Right hindlimb (tissue), 1 donor: ENCODE measurements at regions not wholly inside any gene's neighbourhood (a gene's known extent, or its start where the extent isn't known, plus 50 kb on each side); places are given as distances from the start of the nearest gene placed in this dataset.
"Not testable (repeated sequence)": the region's sequence is repeated elsewhere in the genome, so short reads cannot be mapped to it uniquely, and the experiment has no call there.

ENCODE experiments used
- DNase-seq: peaks from one replicate; pipeline ENCODE4 v3.0.0-alpha.2; 2018

DNA sequence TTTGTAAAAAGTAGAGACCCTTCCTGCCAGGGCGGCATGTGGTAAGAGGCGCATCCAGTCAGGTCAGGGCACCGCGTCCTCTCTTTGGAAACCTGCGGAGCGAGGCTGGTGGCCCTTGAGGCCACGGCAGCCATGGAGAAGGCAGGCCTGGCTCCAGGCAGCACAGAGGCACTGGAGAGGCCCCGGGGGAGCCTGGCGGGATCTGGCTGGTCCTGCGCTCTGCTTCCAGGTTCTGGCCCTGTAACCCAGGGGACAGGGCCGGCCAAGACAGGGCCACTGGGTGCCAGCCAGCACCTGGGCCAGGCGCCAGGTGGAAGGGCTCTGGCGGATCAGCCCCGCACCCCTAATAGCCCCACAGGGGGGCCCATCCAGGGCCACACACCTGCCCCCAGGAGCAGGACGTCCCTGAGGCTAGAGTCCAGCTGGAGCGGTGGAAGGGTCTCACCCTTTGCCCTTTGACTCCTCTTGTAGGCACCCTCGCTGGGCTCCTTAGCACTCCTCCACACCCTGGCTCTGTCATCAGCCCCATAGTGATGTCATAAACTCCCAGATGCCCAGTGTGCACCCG lies 272.4 kb upstream of the NRSN1 start:
- not testable (repeated sequence) for DNase-seq

DNA sequence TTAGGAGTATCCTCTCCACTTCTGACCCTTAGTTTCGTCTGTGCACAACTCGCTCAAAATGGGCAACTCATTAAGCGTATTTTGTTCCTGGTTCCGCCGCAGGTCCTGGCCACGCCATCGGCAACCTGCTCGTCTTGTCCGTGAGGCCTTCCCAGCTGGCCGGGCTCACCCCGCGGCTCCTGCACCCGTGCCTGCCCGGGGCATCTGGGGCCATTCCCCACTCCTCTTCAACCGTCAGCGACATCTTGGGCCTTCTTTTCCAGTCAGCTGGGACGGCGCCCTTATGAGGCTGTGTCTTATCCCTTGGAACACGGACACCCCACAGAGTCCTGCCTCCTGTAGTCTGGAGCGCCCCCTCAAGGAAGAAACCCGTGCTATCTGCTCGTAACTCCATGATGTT lies 271.9 kb upstream of the NRSN1 start:
- not testable (repeated sequence) for DNase-seq

DNA sequence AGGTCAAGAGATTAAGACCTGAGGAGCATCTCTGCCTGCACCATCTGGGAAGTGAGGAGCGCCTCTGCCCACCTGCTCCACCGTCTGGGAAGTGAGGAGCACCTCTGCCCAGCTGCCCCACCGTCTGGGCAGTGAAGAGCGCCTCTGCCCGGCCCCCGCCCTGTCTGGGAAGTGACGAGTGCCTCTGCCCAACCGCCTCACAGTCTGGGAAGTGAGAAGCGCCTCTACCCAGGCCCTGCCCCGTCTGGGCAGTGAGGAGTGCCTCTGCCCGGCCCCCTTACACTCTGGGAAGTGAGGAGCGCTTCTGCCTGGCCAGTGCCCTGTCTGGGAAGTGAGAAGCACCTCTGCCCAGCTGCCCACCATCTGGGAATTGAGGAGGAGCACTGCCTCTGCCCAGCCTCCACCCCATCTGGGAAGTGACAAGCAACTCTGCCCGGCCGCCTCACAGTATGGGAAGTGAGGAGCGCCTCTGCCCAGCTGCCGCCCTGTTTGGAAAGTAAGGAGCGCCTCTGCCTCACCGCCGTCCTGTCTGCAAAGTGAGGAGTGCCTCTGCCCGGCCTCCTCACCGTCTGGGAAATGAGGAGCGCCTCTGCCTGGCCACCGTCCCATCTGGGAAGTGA lies 270.4 kb upstream of the NRSN1 start:
- DNase-seq = no peak

DNA sequence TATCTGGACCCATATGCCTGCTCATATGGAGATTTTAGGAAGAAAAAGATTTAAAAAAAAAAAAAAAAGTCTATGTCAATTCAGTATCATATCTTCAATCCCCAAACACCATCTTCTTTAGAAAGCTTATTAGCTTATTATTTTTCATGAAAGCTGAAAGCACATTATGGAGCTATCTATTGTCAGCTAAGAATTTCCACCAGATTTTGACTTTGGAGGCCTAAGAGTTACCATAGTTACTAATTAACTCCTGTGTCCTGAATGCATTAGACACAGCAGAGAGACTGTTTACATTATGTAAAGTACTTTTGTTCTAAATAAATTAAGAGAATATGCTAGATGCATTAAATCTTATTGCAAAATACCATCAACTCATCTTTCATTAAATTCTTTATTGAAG lies 255.5 kb upstream of the NRSN1 start:
- no peak for DNase-seq

DNA sequence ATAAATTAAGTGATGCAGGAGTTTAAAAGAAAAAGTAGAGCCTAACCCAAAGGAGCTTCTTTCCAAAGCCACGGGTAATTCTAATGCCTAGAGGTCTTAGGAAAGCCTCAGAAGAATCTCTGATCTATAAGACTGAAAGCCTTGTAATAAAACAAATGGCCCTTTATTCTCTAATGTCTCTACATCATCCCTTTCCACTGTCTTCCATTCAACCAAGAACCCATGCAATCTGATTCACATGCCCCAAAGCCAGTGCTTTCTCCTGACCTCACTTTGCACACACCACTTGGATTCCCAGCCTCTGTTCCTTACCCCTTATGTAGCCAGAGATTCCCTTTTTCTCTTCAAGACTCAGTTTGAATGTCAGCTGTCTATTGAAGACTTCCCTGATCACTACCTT lies 252.9 kb upstream of the NRSN1 start:
- no peak for DNase-seq

DNA sequence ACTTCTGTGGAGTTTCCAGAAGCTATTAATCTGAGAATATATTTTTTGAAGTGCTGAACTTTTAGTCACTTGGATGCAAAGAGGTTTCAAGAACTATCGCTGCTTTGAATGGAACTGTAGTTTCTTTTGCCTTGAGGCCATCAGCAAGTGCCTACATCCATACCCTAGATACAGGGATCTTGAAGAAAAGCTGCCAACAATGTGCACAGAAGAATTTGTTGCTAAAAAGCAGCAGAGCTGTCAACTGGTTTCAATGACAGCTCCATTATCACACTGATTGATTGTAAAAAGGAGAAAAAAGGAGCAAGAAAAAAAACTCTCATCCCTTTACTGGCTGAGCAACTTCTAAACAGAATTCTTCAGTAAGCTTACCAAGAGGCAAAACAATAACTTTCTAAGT lies 251.0 kb upstream of the NRSN1 start:
- no peak for DNase-seq

DNA sequence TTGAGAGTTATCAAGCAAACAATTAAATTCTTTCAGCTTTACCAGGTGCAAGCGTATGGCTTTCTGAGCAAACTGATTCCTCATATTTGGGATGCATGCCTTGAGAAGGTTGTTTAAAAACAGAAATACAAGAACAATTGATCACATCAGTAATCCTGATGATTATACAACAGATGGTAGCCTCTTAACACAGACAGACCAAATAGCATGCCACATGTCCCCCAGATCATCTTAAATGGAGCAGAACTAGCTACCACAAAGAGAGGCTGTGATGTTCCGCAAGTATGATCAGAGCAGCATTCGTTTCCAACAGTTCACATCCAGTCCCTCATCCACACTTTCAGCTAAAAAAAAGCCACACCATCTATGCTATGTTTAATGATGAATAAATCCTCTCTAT lies 246.2 kb upstream of the NRSN1 start:
- no peak for DNase-seq

DNA sequence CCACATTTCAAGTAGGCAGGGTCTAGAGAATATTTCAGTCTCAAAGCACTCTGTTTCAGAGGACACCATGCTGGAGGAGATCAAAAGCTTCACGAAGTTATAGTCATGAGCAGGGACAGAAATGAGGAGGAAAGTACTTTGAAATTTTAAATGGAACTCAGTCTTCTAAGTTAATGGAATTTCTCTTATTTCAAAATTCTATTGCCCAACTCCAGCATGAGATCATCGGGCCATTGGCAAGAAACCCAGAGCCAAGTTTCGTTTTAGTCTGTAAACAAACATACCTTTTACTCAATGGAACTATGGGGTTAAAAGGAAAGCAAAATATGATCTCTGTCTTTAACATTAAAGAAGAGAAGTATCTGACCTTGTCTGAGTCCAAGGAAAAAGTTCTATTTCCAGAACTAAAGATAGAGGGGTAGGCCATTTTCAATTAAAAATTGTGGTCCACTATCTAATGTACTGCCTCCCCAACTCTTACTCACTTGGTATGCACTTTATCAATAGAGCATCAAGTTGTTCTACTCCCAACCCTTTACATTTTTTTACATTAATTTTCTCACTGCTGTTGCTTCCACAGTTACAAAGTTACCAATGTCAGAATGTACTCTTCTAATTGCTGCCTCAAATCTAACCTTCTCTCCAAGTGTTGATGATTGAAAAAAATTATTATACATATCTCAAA lies 235.3 kb upstream of the NRSN1 start:
- no peak for DNase-seq

DNA sequence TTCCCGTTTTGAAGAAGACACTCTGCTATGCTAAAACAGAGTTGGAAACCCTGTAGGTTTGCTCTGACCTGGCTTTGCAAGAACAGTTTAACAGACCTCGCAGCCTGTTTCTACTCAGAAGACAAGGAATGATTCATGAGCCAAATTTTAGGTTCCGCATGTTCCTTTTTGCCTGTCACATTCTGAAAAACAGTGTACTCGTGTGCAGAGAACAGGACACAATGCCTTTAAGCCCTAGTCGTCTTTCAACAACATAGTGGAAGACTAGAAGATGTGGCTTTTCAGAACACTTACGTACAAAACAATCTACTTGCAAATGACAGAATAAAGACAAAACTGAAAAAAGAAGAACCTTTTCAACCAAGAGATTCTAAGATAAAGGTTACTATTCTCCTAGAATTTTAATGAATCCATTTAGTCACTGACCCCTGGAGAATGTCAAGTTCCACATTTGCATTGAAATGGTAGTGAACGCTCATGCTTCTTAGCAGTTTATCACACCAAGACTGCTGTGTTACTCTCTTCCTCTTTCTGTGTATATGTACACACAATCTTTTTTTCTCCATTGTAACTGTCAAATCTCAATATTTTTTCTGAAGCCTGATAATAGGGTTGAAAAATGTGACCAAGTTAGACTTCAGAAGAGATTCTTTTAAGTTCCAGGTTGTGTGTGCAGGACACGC lies 220.7 kb upstream of the NRSN1 start:
- DNase-seq = no peak

DNA sequence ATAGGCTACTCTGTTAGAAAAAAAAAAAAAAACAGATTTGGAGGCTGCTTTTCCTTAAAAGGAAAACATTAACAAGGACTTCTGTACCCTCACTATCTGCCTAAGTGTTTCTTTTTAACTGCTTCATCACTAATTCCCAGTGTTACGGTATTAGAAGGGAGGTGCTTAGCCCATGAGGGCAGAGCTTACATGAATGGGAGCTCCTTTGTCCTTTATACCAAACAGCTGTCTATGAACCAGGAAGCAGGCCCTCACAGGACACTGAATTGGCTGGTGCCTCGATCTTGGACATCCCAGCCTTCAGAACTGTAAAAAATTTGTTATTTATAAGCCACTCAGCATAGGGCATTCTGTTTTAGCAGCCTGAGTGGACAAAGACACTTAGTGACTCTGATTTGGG lies 215.6 kb upstream of the NRSN1 start:
- no peak for DNase-seq

DNA sequence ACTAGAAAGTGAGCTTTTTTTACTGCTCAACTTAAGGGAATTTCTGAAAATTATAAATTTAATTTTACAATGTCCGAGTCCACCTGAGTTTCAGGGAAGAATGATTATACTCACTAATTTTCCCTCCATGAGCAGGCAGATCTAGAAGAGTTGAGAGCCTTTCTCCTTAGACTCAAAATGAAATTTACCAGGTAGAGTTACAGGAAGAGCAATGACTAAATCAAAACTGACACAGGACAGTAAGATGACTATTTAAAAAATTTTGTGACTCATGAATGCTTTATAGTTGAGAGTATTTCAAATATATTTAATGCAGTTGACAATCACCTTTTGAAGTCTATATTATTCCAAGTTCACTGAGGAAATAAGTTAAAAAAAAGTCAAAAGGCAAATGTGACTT lies 198.1 kb upstream of the NRSN1 start:
- DNase-seq = no peak

DNA sequence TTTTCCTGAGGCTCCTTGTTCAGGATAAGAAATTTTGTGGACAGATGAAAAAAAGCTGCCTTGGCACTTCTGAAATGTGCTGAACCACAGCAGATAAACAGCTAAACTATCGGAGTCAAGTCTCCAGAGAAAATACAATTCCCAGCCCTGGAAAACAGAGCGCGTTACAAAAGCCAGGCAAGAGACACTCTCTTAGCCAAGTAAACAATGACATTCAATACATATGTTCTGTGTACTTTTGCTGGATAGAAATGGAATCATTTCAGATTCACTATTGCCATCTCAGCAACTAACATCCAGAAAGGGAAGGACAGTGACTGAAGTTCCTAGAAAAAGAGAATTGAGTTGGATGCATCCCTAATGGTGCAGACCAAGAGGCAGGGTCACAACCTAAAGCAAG lies 196.8 kb upstream of the NRSN1 start:
- no peak for DNase-seq

DNA sequence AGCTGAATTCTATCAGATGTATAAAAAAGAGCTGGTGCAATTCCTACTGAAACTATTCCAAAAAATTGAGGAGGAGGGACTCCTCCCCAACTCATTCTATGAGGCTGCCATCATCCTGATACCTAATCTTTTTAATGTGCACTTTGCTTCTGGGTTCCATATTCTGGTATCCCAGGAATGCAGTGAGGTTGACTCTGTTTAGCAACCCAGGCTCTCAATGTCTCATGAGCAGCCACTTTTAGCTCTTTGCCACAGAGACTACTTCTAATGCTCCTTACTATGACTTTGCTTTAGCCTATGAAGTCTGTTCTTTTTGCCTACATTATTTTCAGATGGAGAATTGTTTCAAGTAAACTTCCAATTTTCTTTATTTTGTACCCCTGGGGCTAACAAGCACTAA lies 185.5 kb upstream of the NRSN1 start:
- no peak for DNase-seq

DNA sequence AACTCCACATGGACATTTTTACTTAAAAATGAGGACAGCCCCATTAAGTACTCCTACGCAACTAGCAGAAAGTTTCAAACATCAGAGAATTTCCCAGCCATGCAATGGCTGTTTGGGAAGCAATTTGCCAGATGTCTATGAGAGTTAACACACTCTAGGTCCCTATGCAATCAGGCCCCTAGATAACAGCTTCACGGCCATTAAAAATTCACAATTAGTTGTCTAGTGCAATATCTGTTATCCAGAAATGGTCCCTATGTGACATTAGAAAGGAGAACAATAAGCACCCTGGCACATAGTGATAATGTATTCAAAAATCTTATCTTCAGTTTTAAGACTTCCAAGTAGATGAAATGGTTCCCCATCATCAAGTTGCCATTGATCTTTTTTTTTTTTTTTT lies 174.3 kb upstream of the NRSN1 start:
- no peak for DNase-seq

DNA sequence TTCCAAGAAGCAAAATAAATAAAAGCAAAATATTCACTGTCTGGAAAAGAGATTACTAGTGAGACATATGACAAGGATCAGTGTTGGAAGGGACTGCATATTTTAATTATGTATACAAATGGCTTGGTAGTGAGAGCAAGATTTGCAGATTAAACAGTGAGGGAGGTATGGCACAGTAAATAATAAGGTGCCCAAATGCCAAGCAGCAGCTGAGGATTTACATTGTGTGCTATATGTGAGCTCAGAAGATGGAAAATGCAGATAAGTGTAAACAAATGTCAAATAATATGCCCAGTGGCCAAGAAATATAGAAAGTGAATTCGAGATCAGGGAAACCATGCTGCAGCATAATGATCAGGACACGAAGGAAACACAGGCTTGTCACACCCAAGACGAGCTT lies 173.8 kb upstream of the NRSN1 start:
- DNase-seq = no peak

DNA sequence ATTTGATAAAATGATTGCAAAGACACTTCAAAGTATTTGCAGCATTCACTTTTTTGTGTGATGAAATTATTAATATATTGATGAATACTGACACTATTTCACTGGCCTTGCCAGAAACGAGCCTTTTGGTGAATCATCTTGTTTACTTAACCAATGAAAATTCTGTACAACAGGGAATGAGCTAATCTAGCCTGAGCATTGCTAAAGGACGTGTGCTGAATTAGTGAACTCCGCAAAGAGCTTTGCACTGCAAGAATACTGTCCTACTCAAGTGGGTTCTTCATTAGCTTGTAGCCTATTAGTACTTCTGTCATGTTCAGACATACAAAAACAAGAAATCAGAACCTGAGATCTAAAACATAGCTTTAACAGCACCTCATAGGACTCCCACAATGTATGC lies 172.0 kb upstream of the NRSN1 start:
- no peak for DNase-seq

DNA sequence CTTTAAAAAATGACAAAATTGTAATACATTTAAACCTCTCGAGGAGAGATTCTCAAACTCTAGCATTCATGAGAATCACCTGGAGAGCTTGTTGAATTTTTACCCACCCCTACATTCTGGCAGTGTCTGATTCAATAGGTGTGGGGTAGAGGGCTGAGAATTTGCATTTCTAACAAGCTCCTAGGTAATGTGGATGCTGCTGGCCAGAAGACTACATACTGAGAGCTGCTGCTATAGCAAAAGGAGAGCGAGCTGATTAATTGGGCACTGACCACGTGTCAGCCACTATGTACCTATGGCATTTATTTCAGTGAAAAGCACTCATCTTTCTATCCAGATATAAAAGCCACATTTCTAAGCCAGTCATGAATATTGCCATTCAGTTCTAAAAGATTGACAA lies 169.0 kb upstream of the NRSN1 start:
- DNase-seq = no peak

DNA sequence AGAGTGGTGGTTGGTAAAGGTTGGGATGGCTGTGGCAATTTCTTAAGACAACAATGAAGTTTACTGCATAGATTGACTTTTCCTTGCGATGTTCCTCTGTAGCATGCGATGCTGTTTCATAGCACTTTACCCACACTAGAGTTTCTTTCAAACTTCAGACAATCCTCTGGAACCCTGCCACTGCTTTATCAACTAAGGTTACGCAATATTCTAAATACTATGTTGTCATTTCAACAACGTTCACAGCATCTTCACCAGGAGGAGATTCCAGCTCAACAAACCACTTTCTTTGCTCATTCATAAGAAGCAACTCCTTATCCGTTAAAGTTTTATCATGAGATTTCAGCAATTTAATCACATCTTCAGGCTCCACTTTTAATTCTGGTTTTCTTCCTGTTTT lies 161.2 kb upstream of the NRSN1 start:
- DNase-seq = no peak

DNA sequence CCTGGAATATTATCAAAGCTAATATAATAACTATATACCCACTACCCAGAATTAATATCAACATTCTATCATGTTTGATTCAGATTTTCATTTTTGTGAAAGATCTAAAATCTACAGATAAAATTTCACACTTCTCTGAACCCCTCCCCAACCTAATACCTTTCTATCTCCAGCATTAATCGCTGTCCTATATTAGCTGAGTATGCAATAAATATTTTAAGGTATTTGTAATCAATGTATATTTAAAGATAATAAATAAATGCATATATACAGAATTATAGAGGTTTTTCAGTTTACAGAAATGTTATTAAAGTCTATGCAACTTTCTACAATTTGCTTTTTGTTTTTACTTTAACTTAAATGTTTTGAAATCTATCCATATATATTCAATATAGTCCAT lies 156.7 kb upstream of the NRSN1 start:
- no peak for DNase-seq

DNA sequence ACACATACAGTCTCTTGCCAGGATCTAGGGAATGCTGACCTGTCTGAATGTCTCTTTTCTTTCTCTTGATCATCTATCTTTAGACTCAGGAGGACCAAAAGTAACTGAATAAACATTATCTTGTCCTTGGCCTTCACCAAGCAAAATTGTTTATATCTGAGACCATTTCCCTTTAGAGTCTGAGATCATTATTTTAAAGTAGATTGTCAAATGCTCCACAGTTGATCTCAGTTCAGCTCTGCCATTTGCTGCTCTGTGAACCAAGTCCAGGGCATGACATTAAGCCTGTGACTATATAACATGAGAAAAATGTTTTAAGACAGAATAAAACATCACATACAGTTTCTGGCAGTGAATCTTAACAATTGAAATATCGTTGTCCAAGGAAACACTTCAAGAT lies 148.3 kb upstream of the NRSN1 start:
- no peak for DNase-seq

DNA sequence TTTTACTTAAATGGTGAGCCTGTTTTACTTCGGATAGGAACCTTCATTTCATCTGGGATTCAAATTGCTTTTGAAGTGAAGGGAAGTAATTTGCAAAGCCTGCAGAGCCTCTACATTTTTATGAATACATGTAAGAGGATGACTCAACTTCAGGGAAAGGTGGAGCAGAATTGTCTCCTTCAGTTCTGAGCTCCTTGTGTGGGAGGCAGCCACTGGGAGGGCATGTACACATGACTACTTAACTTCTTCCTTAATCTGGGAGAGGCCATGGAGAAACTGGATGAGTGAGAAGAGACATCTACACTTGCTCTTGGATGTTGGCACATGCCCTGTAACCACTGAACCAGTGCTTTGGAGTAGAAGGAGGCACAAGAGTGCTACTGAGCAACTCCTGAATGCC lies 145.1 kb upstream of the NRSN1 start:
- no peak for DNase-seq

DNA sequence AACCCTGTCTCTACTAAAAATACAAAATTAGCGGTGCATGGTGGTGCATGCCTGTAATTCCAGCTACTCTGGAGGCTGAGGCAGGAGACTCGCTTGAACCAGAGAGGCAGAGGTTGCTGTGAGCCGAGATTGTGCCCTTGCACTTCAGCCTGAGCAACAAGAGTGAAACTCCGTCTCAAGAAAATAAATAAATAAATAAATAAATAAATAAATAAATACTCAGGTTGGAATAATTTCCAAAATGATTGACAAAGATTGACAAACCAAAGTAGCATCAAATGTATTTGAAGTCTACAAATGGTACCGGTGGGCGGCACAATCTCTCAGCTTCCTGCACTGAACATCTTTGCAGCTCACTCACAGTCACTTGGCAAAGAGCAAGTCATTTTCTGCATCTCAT lies 144.1 kb upstream of the NRSN1 start:
- DNase-seq = no peak

DNA sequence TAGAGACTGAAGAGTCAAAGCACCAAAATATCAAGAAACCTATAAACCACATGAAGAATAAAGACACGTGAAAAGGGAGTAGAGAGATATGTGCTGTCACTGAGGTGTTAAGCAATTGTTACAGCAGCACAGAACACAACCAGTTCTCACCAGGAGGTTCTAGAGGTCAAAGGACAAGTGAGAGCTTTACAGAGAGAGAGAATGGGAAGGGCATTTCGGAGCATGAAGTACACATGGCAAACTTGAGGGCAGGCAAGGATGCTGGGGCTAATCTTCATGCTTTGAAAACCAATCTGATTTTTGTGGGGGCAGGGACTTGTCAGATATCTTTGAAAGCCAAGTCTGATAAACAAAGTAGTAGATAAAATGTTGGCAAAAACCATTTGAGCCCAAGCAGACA lies 142.3 kb upstream of the NRSN1 start:
- no peak for DNase-seq

DNA sequence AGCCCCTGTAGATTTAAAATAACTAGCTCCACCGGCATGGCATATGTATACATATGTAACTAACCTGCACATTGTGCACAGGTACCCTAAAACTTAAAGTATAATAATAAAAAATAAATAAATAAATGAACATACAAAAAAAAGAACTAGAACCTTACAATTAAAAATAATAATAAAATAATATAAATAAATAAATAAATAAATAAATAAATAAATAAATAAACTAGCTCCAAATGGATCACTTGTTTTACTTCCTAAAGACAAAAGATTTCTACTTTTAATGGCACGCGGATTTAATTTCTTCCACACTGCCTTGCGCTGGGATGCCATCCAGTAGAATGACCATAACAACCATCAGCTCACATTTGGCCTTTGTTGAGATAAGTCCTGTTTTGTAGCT lies 141.0 kb upstream of the NRSN1 start:
- DNase-seq = no peak
